ENCODE measurements at regions not wholly inside any gene's neighbourhood (a gene's known extent, or its start where the extent isn't known, plus 50 kb on each side); places are given as distances from the start of the nearest gene placed in this dataset.

DNA sequence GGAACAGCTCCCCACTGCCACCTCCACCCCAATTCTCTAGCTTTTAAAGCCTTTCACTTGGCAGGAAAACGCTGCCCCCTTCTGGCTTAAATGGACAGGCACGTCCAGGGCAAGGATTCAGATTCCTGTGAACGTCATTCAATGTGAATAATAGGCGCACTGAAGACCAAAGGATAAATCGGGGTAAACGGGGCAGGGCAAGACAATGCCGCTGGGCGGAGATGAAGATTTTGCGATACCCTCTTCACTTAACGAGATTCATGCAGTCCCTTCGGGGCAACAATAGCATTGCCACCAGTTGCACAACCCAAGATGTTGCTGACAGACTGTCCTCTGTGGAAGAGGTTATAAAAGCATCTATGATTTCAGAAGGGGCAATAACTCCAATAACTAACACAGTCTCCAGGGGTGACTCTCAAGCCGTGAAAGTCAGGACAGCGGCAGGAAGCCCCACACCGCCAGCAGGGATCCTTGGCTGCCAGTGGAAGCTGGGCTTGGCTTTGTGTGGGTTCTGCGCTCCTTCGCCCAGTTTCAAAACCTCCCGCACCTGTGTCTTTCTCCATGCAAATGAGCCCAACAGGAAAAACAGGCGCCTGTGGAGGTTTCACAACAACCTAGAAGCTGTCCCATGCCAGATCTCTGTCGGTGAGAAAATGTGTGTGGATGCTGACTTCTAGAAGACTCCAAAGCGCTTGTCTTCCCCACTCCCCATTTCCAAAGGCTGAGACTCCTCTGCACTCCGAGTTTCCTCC lies 291.8 kb downstream of the BMP7 start:
- no peak overlapping the region for H3K27ac ChIP-seq
- TF ChIP-seq, protein P1, sequence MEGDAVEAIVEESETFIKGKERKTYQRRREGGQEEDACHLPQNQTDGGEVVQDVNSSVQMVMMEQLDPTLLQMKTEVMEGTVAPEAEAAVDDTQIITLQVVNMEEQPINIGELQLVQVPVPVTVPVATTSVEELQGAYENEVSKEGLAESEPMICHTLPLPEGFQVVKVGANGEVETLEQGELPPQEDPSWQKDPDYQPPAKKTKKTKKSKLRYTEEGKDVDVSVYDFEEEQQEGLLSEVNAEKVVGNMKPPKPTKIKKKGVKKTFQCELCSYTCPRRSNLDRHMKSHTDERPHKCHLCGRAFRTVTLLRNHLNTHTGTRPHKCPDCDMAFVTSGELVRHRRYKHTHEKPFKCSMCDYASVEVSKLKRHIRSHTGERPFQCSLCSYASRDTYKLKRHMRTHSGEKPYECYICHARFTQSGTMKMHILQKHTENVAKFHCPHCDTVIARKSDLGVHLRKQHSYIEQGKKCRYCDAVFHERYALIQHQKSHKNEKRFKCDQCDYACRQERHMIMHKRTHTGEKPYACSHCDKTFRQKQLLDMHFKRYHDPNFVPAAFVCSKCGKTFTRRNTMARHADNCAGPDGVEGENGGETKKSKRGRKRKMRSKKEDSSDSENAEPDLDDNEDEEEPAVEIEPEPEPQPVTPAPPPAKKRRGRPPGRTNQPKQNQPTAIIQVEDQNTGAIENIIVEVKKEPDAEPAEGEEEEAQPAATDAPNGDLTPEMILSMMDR (IDR thresholded peaks at IDR 0.05), result peak; percentile 51
- TF ChIP-seq ZFX (IDR thresholded peaks at IDR 0.05; ENCODE audit: borderline replicate concordance), result no peak

DNA sequence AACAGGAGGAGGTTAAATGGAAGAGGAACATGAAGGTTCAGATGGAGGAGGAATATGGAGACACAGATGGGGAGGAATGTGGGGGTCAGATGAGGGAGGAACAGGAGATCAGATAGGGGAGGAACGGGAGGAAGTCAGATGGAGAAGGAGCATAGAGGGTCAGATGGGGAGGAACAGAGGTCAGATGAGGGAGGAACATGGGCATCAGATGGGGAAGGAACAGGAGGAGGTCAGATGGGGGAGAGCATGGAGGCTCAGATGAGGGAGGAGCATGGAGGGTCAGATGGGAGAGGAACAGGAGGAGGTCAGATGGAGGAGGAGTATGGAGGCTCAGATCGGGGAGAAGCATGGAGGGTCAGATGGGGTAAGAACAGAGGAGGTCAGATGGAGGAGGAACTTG lies 290.6 kb downstream of the BMP7 start:
- H3K27ac ChIP-seq, result no peak overlapping the region
- TF ChIP-seq ZFX (IDR thresholded peaks at IDR 0.05; ENCODE audit: borderline replicate concordance), result no peak
- TF ChIP-seq, protein P1 (IDR thresholded peaks at IDR 0.05), result no peak

DNA sequence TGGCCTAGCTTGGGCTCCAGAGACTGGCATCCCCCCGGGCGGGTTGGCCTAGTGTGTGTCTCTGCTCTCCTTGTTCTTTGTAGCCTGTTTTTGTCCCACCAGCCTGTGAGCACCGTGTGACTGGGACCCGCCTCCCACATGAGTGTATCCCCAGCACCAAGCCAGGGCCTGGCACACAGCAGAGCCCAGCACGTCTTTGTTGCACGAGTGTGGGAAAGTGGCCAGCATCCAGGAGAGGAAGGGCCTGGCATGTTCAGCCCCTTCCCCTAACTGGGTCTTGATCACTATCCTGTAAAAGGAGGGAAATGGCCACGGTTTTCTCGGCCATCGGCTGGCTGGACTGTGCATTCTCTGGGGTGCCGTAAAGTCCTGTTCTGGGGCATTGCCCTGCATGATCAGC lies 290.1 kb downstream of the BMP7 start:
- H3K27ac ChIP-seq, result no peak overlapping the region
- TF ChIP-seq, protein P1 (IDR thresholded peaks at IDR 0.05), result no peak
- no peak for TF ChIP-seq ZFX (IDR thresholded peaks at IDR 0.05; ENCODE audit: borderline replicate concordance)

DNA sequence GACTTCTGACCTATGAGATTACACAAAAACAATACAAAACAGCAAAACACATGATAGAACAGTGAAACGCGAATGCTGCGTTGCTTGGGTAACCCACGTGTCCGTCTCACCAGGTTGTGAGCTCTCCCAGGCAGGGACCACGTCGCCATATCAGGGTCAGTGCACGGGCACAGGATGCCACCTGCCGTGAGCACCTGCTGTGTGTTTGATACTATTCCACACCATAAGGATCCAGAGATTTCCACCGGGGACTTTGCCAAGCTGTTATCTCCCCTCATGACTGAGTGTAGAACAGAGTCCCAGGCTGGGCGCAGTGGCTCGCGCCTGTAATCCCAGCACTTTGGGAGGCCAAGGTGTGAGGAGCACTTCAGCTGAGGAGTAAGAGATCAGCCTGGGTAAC lies 288.0 kb downstream of the BMP7 start:
- H3K27ac ChIP-seq, result no peak overlapping the region
- TF ChIP-seq ZFX (IDR thresholded peaks at IDR 0.05; ENCODE audit: borderline replicate concordance), result no peak
- TF ChIP-seq, protein P1 (IDR thresholded peaks at IDR 0.05), result no peak

DNA sequence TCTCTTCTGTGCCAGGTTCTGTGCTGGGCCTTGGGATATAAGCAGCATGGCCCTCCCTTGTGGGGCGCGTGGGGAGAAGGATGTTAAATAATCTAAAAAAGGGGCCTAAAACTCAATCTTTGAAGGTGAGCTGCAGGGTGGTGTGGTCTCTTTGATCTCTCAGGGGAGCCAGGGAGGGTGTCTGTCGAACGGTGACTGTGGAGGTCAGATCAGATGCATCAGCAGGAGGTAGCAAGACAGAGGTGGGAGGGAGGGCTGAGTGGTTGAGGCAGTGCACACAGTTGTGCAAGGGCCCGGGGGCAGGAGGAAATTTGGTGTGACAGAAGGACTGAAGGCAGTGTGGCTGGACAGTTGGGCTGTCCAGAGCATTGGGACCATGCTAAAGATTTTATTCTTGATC lies 287.3 kb downstream of the BMP7 start:
- TF ChIP-seq, protein P1 (IDR thresholded peaks at IDR 0.05), result no peak
- TF ChIP-seq ZFX (IDR thresholded peaks at IDR 0.05; ENCODE audit: borderline replicate concordance), result no peak
- H3K27ac ChIP-seq, result no peak overlapping the region

DNA sequence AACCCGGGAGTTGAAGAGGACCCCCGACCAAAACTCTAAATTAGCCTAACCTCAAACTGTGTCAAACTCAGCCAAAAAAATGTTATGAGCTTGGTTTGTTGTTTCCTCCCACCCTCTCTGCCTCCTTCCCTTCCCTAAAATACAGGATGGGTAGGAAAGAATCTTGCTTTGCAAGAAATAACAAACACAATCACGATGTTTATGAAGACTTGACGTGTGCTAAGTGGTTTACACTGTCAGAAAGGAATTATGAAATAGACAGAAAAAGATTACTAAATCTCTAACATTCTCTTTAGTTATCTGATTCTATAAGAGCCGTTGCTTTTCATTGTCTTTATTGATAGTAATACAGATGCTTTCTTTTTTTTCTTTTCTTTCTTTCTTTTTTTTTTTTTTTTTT lies 285.1 kb downstream of the BMP7 start:
- TF ChIP-seq, protein P1 (IDR thresholded peaks at IDR 0.05), result no peak
- TF ChIP-seq ZFX (IDR thresholded peaks at IDR 0.05; ENCODE audit: borderline replicate concordance), result no peak

DNA sequence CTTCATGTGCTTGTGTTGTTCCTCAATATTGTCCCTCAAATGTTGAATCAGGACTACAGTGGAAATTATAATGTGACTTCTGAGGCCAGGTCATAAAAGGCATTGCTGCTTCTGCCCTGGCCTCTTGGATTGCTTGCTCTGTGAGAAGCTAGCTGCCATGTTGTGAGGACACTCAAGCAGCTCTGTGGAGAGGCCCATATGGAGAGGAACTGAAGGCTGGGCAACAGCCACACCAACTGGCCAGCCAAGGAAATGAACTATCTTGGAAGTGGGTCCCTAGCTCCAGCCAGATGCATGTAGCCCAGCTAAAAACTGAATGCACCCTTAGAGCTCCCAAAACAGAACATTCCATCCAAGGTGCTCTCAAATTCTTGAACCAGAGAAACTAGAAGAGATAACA lies 282.6 kb downstream of the BMP7 start:
- TF ChIP-seq ZFX (IDR thresholded peaks at IDR 0.05; ENCODE audit: borderline replicate concordance), result no peak
- TF ChIP-seq, protein P1 (IDR thresholded peaks at IDR 0.05), result no peak
- H3K27ac ChIP-seq, result no peak overlapping the region

More for the DNA sequence above, 285.1 kb downstream of the BMP7 start:
- H3K27ac ChIP-seq, result no peak overlapping the region

Measured in 22Rv1 (cell line).